Endothelial cell of umbilical vein (primary cell): ENCODE measurements at regions not wholly inside any gene's neighbourhood (a gene's known extent, or its start where the extent isn't known, plus 50 kb on each side); places are given as distances from the start of the nearest gene placed in this dataset.

Source experiments
- BruUV-seq: library from RNA; stranded (reverse); fragments of 400-500 nt; replicated peaks from 2 replicates; lab custom pipeline; 2021; lab: Mats Ljungman, UMichigan
- CTCF ChIA-PET: fragments of 300-600, 350-600 bp; sonication (Branson Sonifier 250); formaldehyde crosslinking; loops from one replicate; lab custom pipeline; 2021; ENCODE audit warnings: antibody characterized with exemption, inconsistent platforms; lab: Charles Lee
- POLR2A ChIA-PET: fragments of 300-600, 350-600 bp; sonication (Branson Sonifier 250); formaldehyde crosslinking; loops from one replicate; lab custom pipeline; 2021; ENCODE audit warnings: antibody characterized with exemption, inconsistent platforms; lab: Charles Lee
- DNase-seq: peaks from one replicate; pipeline ENCODE4 v3.0.0-alpha.2; 2011; ENCODE audit warnings: low read depth, low spot score
- FAIRE-seq: peaks from 2 replicates; lab custom pipeline; 2011; peaks lifted over from hg19 to GRCh38; lab: Jason Lieb, UNC
- H2AFZ ChIP-seq: 2 replicates; pipeline ENCODE4 v1.6.0; 2012; ENCODE audit warnings: low read depth, low read length, control low read depth, inconsistent platforms
- H3K27ac ChIP-seq: 2 replicates; pipeline ENCODE4 v1.5.1; 2011; ENCODE audit warnings: low read depth, mild to moderate bottlenecking, control low read depth, low read length, moderate library complexity; ENCODE audit not compliant: insufficient read depth
- H3K27me3 ChIP-seq, 2 experiments: 2 replicates each; pipeline versions ENCODE4 v1.6.0 to v1.6.1; 2011; ENCODE audit warnings: low read length in 2 of 2, mixed read lengths in 1 of 2; ENCODE audit not compliant: control insufficient read depth in 2 of 2, insufficient read depth in 2 of 2
- H3K36me3 ChIP-seq, 2 experiments: 2 replicates in 1 of 2; 3 replicates in 1 of 2; pipeline ENCODE4 v1.5.1; 2011; ENCODE audit warnings: low read length in 2 of 2, mild to moderate bottlenecking in 1 of 2, moderate library complexity in 1 of 2; ENCODE audit not compliant: control insufficient read depth in 2 of 2, insufficient read depth in 2 of 2; ENCODE audit errors: extremely low read depth in 1 of 2
- H3K4me1 ChIP-seq: 3 replicates; pipeline ENCODE4 v1.5.1; 2011; ENCODE audit warnings: mild to moderate bottlenecking, low read length; ENCODE audit not compliant: control insufficient read depth, insufficient read depth; ENCODE audit errors: extremely low read depth
- H3K4me2 ChIP-seq: 2 replicates; pipeline ENCODE4 v1.6.1; 2011; ENCODE audit warnings: low read length, control low read depth, mixed read lengths; ENCODE audit not compliant: insufficient read depth
- H3K4me3 ChIP-seq, 3 experiments: fragments of 200-600 bp in 1 of 3; sonication (generic), shearing (Covaris generic) in 1 of 3; replicated peaks in 1 of 3; 2 replicates each; pipeline ENCODE4 v1.5.1; 2011 to 2016; ENCODE audit warnings: control low read depth in 3 of 3, low read length in 3 of 3, mild to moderate bottlenecking in 2 of 3, inconsistent platforms in 1 of 3, low read depth in 1 of 3, moderate library complexity in 1 of 3; ENCODE audit not compliant: insufficient read depth in 1 of 3
- H3K79me2 ChIP-seq: 2 replicates; pipeline ENCODE4 v1.6.0; 2012; ENCODE audit warnings: low read length, inconsistent platforms; ENCODE audit not compliant: control insufficient read depth, insufficient read depth
- H3K9ac ChIP-seq: replicated peaks from 2 replicates; pipeline ENCODE3; 2011; ENCODE audit warnings: low read length, control low read depth; ENCODE audit not compliant: insufficient read depth; ENCODE audit errors: extremely low read depth
- H3K9me1 ChIP-seq: replicated peaks from 3 replicates; pipeline ENCODE4 v1.6.0; 2011; ENCODE audit warnings: mild to moderate bottlenecking, low read length; ENCODE audit not compliant: control insufficient read depth, insufficient read depth; ENCODE audit errors: extremely low read depth
- H3K9me3 ChIP-seq: replicated peaks from 2 replicates; pipeline ENCODE4 v1.5.1; 2012; ENCODE audit warnings: low read length, inconsistent platforms; ENCODE audit not compliant: control insufficient read depth, insufficient read depth
- H4K20me1 ChIP-seq: replicated peaks from 2 replicates; pipeline ENCODE3; 2011; ENCODE audit warnings: mild to moderate bottlenecking, low read length; ENCODE audit not compliant: control insufficient read depth, insufficient read depth; ENCODE audit errors: extremely low read depth
- CTCF ChIP-seq, 2 donors: IDR thresholded peaks; 1 replicate in 1 of 2; 2 replicates in 1 of 2; pipeline ENCODE4 v1.5.1; 2011; ENCODE audit warnings: low read length in 2 of 2, mild to moderate bottlenecking in 2 of 2, moderate library complexity in 2 of 2, control low read depth in 1 of 2, inconsistent platforms in 1 of 2, low read depth in 1 of 2; ENCODE audit not compliant: insufficient read depth in 1 of 2; ENCODE audit errors: extremely low read depth in 1 of 2
- EZH2 ChIP-seq: IDR thresholded peaks from 2 replicates; pipeline ENCODE4 v1.6.1; 2012; ENCODE audit warnings: borderline replicate concordance, low read depth, mild to moderate bottlenecking, moderate library complexity, low read length, inconsistent platforms; ENCODE audit not compliant: severe bottlenecking
- FOS ChIP-seq: IDR thresholded peaks from 2 replicates; pipeline ENCODE4 v1.6.1; 2011; ENCODE audit warnings: mild to moderate bottlenecking, low read length, moderate library complexity, borderline replicate concordance; ENCODE audit not compliant: insufficient read depth
- GATA2 ChIP-seq: IDR thresholded peaks from 2 replicates; pipeline ENCODE4 v1.7.0; 2011; ENCODE audit warnings: low read depth, mild to moderate bottlenecking, moderate library complexity, mixed read lengths, low read length; ENCODE audit not compliant: insufficient read length, insufficient read depth
- JUN ChIP-seq: IDR thresholded peaks from 2 replicates; pipeline ENCODE4 v1.6.1; 2011; ENCODE audit warnings: borderline replicate concordance, low read depth; ENCODE audit not compliant: insufficient read length, insufficient read depth
- MAX ChIP-seq: IDR thresholded peaks from 2 replicates; pipeline ENCODE4 v1.6.1; 2011; ENCODE audit not compliant: insufficient read depth, insufficient read length
- MYC ChIP-seq: IDR thresholded peaks from one replicate; pipeline ENCODE4 v1.6.1; 2011; ENCODE audit warnings: mild to moderate bottlenecking, low read depth, low read length
- POLR2A ChIP-seq: IDR thresholded peaks from 2 replicates; pipeline ENCODE4 v1.6.1; 2012; ENCODE audit warnings: low read depth, mild to moderate bottlenecking, control low read depth, low read length
- POLR2AphosphoS5 ChIP-seq: IDR thresholded peaks from 2 replicates; pipeline ENCODE4 v1.6.1; 2012; ENCODE audit warnings: low read depth, mild to moderate bottlenecking, control low read depth, low read length, moderate library complexity; ENCODE audit not compliant: insufficient read depth
- dilution Hi-C: fragments of 300-500 bp; cut with MboI; formaldehyde crosslinking; loops from one replicate; pipeline ENCODE4 v1.15.0; 2019; ENCODE audit warnings: low sequenced_read_pairs; ENCODE audit not compliant: extremely low pct_ligation_motif_present
- intact Hi-C: fragments of 100-400 bp; cut with micrococcal nuclease; formaldehyde crosslinking; loops from one replicate; pipeline ENCODE4 v1.10.0; 2022

GRCh38 chr2:16240402-16240801 lies 300.1 kb downstream of the MYCN start:
- FAIRE-seq (no peak), DNase-seq (no peak)
- no peaks in the 10 kb centered on the region for H3K36me3 ChIP-seq
- intact Hi-C loops, result no loop called here
- no peak overlapping the region for H2AFZ ChIP-seq
- H3K4me2 ChIP-seq, result no peak overlapping the region
- dilution Hi-C loops, result no loop called here
- POLR2A ChIA-PET, result no interaction called here
- no TSS peak for BruUV-seq
- no peak overlapping the region for H3K9ac ChIP-seq
- no peaks in the 10 kb centered on the region for H3K9me1 ChIP-seq
- no peaks in the 10 kb centered on the region for H3K79me2 ChIP-seq
- H3K4me3 ChIP-seq, result no peak overlapping the region
- H3K9me3 ChIP-seq, result peaks cover 2% of the 10 kb centered on the region
- no peaks in the 10 kb centered on the region for H3K4me1 ChIP-seq
- no peaks in the 10 kb centered on the region for H3K27me3 ChIP-seq
- CTCF ChIA-PET, result no interaction called here
- no peaks in the 10 kb centered on the region for H4K20me1 ChIP-seq
- no peak overlapping the region for H3K27ac ChIP-seq
- TF ChIP-seq CTCF (IDR thresholded peaks at IDR 0.05; ENCODE audit: extremely low read depth in 1 of 2, insufficient read depth in 1 of 2, low read depth in 1 of 2, low read length in 2 of 2), result no peak
- no peak for TF ChIP-seq JUN
- no peak for TF ChIP-seq FOS
- TF ChIP-seq POLR2AphosphoS5, result no peak
- no peak for TF ChIP-seq POLR2A
- no peak for TF ChIP-seq MAX
- TF ChIP-seq GATA2, result no peak
- no peak for TF ChIP-seq EZH2
- no peak for TF ChIP-seq MYC
